Spinal cord (tissue), 9 donors: ENCODE measurements at regions not wholly inside any gene's neighbourhood (a gene's known extent, or its start where the extent isn't known, plus 50 kb on each side); places are given as distances from the start of the nearest gene placed in this dataset.
A peak's percentile ranks its signal among the peaks of the same experiment; 100 is the strongest.
"Not testable (repeated sequence)": the region's sequence is repeated elsewhere in the genome, so short reads cannot be mapped to it uniquely, and the experiment has no call there.

ENCODE experiments used
- DNase-seq, 6 donors: peaks; one replicate each; pipeline versions ENCODE4 v3.0.0 to v3.0.0-alpha.2; 2013 to 2015; ENCODE audit warnings: low spot score in 6 of 6, low read depth in 4 of 6
- H3K27ac ChIP-seq: one replicate; pipeline ENCODE4 v1.5.1; 2013; ENCODE audit warnings: low read depth, low read length, control low read depth
- H3K27me3 ChIP-seq: one replicate; pipeline ENCODE4 v1.6.1; 2013; ENCODE audit warnings: low read length; ENCODE audit not compliant: control insufficient read depth, insufficient read depth
- H3K36me3 ChIP-seq: one replicate; pipeline ENCODE4 v1.6.1; 2013; ENCODE audit warnings: low read length; ENCODE audit not compliant: control insufficient read depth, insufficient read depth
- H3K4me1 ChIP-seq: one replicate; pipeline ENCODE4 v1.6.1; 2013; ENCODE audit warnings: low read length; ENCODE audit not compliant: control insufficient read depth, insufficient read depth
- H3K4me3 ChIP-seq: one replicate; pipeline ENCODE4 v1.5.1; 2013; ENCODE audit warnings: low read depth, low read length, control low read depth
- H3K9me3 ChIP-seq: one replicate; pipeline ENCODE4 v1.6.1; 2013; ENCODE audit warnings: low read length; ENCODE audit not compliant: control insufficient read depth, insufficient read depth
- WGBS: methylation state at CpG from one replicate; pipeline ENCODE4 v1.1.5; 2013; ENCODE audit warnings: missing lambda C conversion rate; ENCODE audit not compliant: insufficient coverage; 5-methylcytosine and 5-hydroxymethylcytosine counted together
- donor health status: healthy.

- 93% methylated on average over 4 of the region's 7 CpGs for WGBS
- Histone ChIP-seq H3K36me3 (no peaks in the 10 kb centered on the region), H3K27ac (no peak overlapping the region), H3K27me3 (no peaks in the 10 kb centered on the region), H3K4me3 (no peak overlapping the region), H3K9me3 (no peaks in the 10 kb centered on the region), H3K4me1 (no peaks in the 10 kb centered on the region)
- no peak for DNase-seq
Measured at GRCh38 chr12:111242184-111242583, 126.7 kb downstream of the PHETA1 start.

GRCh38 chr12:111240374-111240773 is 128.5 kb downstream of the PHETA1 start:
- no peak for DNase-seq
- H3K36me3 ChIP-seq: no peaks in the 10 kb centered on the region
- no peaks in the 10 kb centered on the region for H3K4me1 ChIP-seq
- no peak overlapping the region for H3K4me3 ChIP-seq
- H3K27me3 ChIP-seq: no peaks in the 10 kb centered on the region
- 79% methylated on average over 3 of the region's 4 CpGs for WGBS
- H3K27ac ChIP-seq: no peak overlapping the region
- H3K9me3 ChIP-seq: no peaks in the 10 kb centered on the region

- no peak overlapping the region for H3K4me3 ChIP-seq
- H3K27ac ChIP-seq: no peak overlapping the region
- no peaks in the 10 kb centered on the region for H3K36me3 ChIP-seq
- peak in 1 of 6 donors; percentile 57 for DNase-seq
- WGBS: no CpG with 5 or more reads among the region's 8 CpGs
- no peaks in the 10 kb centered on the region for H3K9me3 ChIP-seq
- H3K4me1 ChIP-seq: no peaks in the 10 kb centered on the region
- H3K27me3 ChIP-seq: no peaks in the 10 kb centered on the region
Measured at GRCh38 chr12:111239235-111239634, 129.7 kb downstream of the PHETA1 start.

- H3K9me3 ChIP-seq: no peaks in the 10 kb centered on the region
- WGBS: 57% methylated on average over 1 of the region's 5 CpGs
- H3K27me3 ChIP-seq: no peaks in the 10 kb centered on the region
- no peak overlapping the region for H3K27ac ChIP-seq
- no peaks in the 10 kb centered on the region for H3K4me1 ChIP-seq
- H3K36me3 ChIP-seq: no peaks in the 10 kb centered on the region
- DNase-seq: no peak
- H3K4me3 ChIP-seq: no peak overlapping the region
Measured at GRCh38 chr12:111238075-111238734, 130.7 kb downstream of the PHETA1 start.

GRCh38 chr12:111234491-111234890 is 134.4 kb downstream of the PHETA1 start:
- not testable (repeated sequence) for H3K9me3 ChIP-seq, H3K4me1 ChIP-seq, H3K36me3 ChIP-seq, DNase-seq, H3K4me3 ChIP-seq, H3K27me3 ChIP-seq, H3K27ac ChIP-seq
- WGBS: 89% methylated on average over 1 of the region's 4 CpGs

GRCh38 chr12:111233786-111234185 is 135.1 kb downstream of the PHETA1 start:
- Histone ChIP-seq H3K36me3 (no peaks in the 10 kb centered on the region), H3K4me1 (no peaks in the 10 kb centered on the region), H3K9me3 (no peaks in the 10 kb centered on the region), H3K27ac (no peak overlapping the region), H3K27me3 (no peaks in the 10 kb centered on the region), H3K4me3 (no peak overlapping the region)
- DNase-seq: no peak
- 94% methylated on average over 3 of the region's 3 CpGs for WGBS

- H3K4me1 ChIP-seq: no peaks in the 10 kb centered on the region
- H3K9me3 ChIP-seq: no peaks in the 10 kb centered on the region
- DNase-seq: peak in 1 of 6 donors; percentile 51
- no peaks in the 10 kb centered on the region for H3K36me3 ChIP-seq
- H3K27me3 ChIP-seq: no peaks in the 10 kb centered on the region
- H3K27ac ChIP-seq: no peak overlapping the region
- WGBS: 80% methylated on average over 2 of the region's 3 CpGs
- H3K4me3 ChIP-seq: no peak overlapping the region
Measured at GRCh38 chr12:111230649-111231048, 138.2 kb downstream of the PHETA1 start.

GRCh38 chr12:111228916-111229666 is 139.8 kb downstream of the PHETA1 start:
- H3K36me3 ChIP-seq: no peaks in the 10 kb centered on the region
- peaks cover 3% of the 10 kb centered on the region for H3K4me1 ChIP-seq
- no peaks in the 10 kb centered on the region for H3K27me3 ChIP-seq
- H3K4me3 ChIP-seq: no peak overlapping the region
- 90% methylated on average over 2 of the region's 5 CpGs for WGBS
- H3K9me3 ChIP-seq: no peaks in the 10 kb centered on the region
- no peak overlapping the region for H3K27ac ChIP-seq
- DNase-seq: no peak

- Histone ChIP-seq H3K9me3 (no peaks in the 10 kb centered on the region), H3K4me3 (no peak overlapping the region), H3K36me3 (no peaks in the 10 kb centered on the region), H3K27me3 (no peaks in the 10 kb centered on the region), H3K27ac (no peak overlapping the region), H3K4me1 (peaks cover 3% of the 10 kb centered on the region)
- no peak for DNase-seq
- 100% methylated on average over 3 of the region's 10 CpGs for WGBS
Measured at GRCh38 chr12:111227476-111228420, 141.1 kb downstream of the PHETA1 start.
